ENCODE measurements at regions not wholly inside any gene's neighbourhood (a gene's known extent, or its start where the extent isn't known, plus 50 kb on each side); places are given as distances from the start of the nearest gene placed in this dataset.
"Not testable (repeated sequence)": the region's sequence is repeated elsewhere in the genome, so short reads cannot be mapped to it uniquely, and the experiment has no call there.

DNA sequence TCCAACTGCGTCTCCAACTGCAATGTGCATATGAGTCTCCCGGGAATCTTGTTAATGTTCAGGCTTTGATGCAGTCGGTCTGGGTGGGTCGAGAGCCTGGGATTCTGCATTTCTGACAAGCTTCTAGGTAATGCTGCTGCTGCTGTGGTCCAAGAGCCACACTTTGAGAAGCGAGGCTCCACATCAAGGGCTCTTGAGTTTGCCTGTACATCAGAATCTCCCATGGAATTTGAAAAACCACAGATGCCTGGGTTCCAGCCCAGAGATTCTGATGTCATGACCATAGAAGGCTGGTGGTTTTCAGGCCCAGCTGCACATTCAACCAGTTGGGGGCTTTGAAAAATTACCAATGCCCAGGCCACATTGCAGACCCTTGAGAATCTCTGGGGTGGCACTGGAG lies 93.9 kb upstream of the TARDBP start:
- no peak overlapping the region for H3K14ac ChIP-seq (ENCODE audit: low read length in 2 of 2)
- H2BK5ac ChIP-seq (ENCODE audit: low read depth, low read length, poor library complexity, severe bottlenecking), result no peak overlapping the region
- H3K4ac ChIP-seq (ENCODE audit: low read depth in 1 of 2, low read length in 2 of 2), result no peak overlapping the region
- H4K91ac ChIP-seq (ENCODE audit: low read length), result no peak overlapping the region
- no peak overlapping the region for H3K9ac ChIP-seq (ENCODE audit: low read length)
- no peaks in the 10 kb centered on the region for H3K36me3 ChIP-seq (ENCODE audit: control insufficient read depth in 1 of 2, insufficient read depth in 2 of 2, low read depth in 1 of 2, low read length in 2 of 2)
- H3K27me3 ChIP-seq (ENCODE audit: control insufficient read depth in 1 of 2, insufficient read depth in 1 of 2, low read length in 2 of 2), result peaks cover 39 to 62% of the 10 kb centered on the region in 2 experiments
- no peak overlapping the region for H2BK120ac ChIP-seq (ENCODE audit: low read depth, low read length)
- H3K4me1 ChIP-seq (ENCODE audit: control insufficient read depth, insufficient read depth, low read depth, low read length), result peaks cover 7% of the 10 kb centered on the region
- no peak overlapping the region for H3K27ac ChIP-seq (ENCODE audit: low read length, poor library complexity, severe bottlenecking)
- H2AK5ac ChIP-seq (ENCODE audit: low read length, severe bottlenecking), result no peak overlapping the region
- no peaks in the 10 kb centered on the region for H3K79me1 ChIP-seq (replicated peaks; ENCODE audit: low read length, poor library complexity, severe bottlenecking)
- no peak overlapping the region for H3K18ac ChIP-seq (ENCODE audit: low read depth in 1 of 2, low read length in 2 of 2)
- no peak overlapping the region for H2BK15ac ChIP-seq (ENCODE audit: low read depth, poor library complexity, severe bottlenecking)
- WGBS, result 79% methylated on average over 5 of the region's 5 CpGs
- H4K8ac ChIP-seq (ENCODE audit: low read length), result no peak overlapping the region
- no peak overlapping the region for H3K4me3 ChIP-seq (ENCODE audit: insufficient read depth in 1 of 2, low read depth in 1 of 2, low read length in 2 of 2)
- peaks cover 3% of the 10 kb centered on the region for H3K9me3 ChIP-seq (ENCODE audit: control insufficient read depth, low read length)
- no peak overlapping the region for H2AFZ ChIP-seq (ENCODE audit: low read depth, low read length)
- H3K4me2 ChIP-seq (ENCODE audit: low read length, poor library complexity, severe bottlenecking), result no peak overlapping the region
- no peak overlapping the region for H3K23ac ChIP-seq (ENCODE audit: low read length in 2 of 2)
- H2BK12ac ChIP-seq (ENCODE audit: low read length in 2 of 2), result no peak overlapping the region
- DNase-seq, result no peak

DNA sequence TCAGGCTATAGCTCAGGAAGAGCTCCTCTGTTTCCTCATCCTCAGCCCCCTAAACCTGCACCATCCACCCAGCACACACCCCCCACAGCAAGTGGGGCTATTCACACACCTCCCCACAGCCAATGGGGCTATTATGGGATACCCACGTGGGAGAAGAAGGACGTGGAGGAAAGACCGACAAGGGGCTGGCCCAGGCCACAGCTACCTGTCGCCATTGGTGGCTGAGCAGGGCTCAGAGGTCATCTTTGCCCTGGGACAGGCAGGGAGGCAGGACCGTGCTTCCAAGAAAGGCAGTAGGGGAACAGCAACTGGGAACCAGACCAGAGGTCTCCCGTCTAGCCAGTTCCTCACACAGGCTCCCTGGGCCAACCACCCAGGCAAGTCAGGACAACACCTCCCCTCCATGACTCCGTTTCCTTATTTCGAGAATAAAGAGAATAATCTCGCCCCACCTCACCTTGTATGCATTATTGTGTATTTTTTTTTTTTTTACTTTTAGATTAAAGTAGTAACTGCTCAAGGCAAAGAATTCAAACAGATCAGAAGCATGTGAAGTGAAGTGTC lies 92.3 kb upstream of the TARDBP start:
- no peak for DNase-seq
- Histone ChIP-seq H2BK5ac (ENCODE audit: low read depth, low read length, poor library complexity, severe bottlenecking) (no peak overlapping the region), H3K4me3 (ENCODE audit: insufficient read depth in 1 of 2, low read depth in 1 of 2, low read length in 2 of 2) (no peak overlapping the region), H3K27ac (ENCODE audit: low read length, poor library complexity, severe bottlenecking) (no peak overlapping the region), H3K23ac (ENCODE audit: low read length in 2 of 2) (no peak overlapping the region), H3K9me3 (ENCODE audit: control insufficient read depth, low read length) (peaks cover 6% of the 10 kb centered on the region), H2AFZ (ENCODE audit: low read depth, low read length) (no peak overlapping the region), H3K27me3 (ENCODE audit: control insufficient read depth in 1 of 2, insufficient read depth in 1 of 2, low read length in 2 of 2) (peaks cover 27 to 53% of the 10 kb centered on the region in 2 experiments), H3K18ac (ENCODE audit: low read depth in 1 of 2, low read length in 2 of 2) (no peak overlapping the region), H4K8ac (ENCODE audit: low read length) (no peak overlapping the region), H2BK15ac (ENCODE audit: low read depth, poor library complexity, severe bottlenecking) (no peak overlapping the region), H2AK5ac (ENCODE audit: low read length, severe bottlenecking) (no peak overlapping the region), H3K79me1 (replicated peaks; ENCODE audit: low read length, poor library complexity, severe bottlenecking) (no peaks in the 10 kb centered on the region), H2BK12ac (ENCODE audit: low read length in 2 of 2) (no peak overlapping the region), H3K4me2 (ENCODE audit: low read length, poor library complexity, severe bottlenecking) (no peak overlapping the region), H2BK120ac (ENCODE audit: low read depth, low read length) (no peak overlapping the region), H4K91ac (ENCODE audit: low read length) (no peak overlapping the region), H3K9ac (ENCODE audit: low read length) (no peak overlapping the region), H3K4me1 (ENCODE audit: control insufficient read depth, insufficient read depth, low read depth, low read length) (peaks cover 7% of the 10 kb centered on the region), H3K36me3 (ENCODE audit: control insufficient read depth in 1 of 2, insufficient read depth in 2 of 2, low read depth in 1 of 2, low read length in 2 of 2) (no peaks in the 10 kb centered on the region), H3K4ac (ENCODE audit: low read depth in 1 of 2, low read length in 2 of 2) (no peak overlapping the region), H3K14ac (ENCODE audit: low read length in 2 of 2) (no peak overlapping the region)
- WGBS, result 84% methylated on average over 6 of the region's 9 CpGs

- not testable (repeated sequence) for H2AFZ ChIP-seq (ENCODE audit: low read depth, low read length); H3K4ac ChIP-seq (ENCODE audit: low read depth in 1 of 2, low read length in 2 of 2); H3K4me3 ChIP-seq (ENCODE audit: insufficient read depth in 1 of 2, low read depth in 1 of 2, low read length in 2 of 2); H2BK15ac ChIP-seq (ENCODE audit: low read depth, poor library complexity, severe bottlenecking); H3K36me3 ChIP-seq (ENCODE audit: control insufficient read depth in 1 of 2, insufficient read depth in 2 of 2, low read depth in 1 of 2, low read length in 2 of 2); H3K23ac ChIP-seq (ENCODE audit: low read length in 2 of 2); H3K27ac ChIP-seq (ENCODE audit: low read length, poor library complexity, severe bottlenecking); H2BK120ac ChIP-seq (ENCODE audit: low read depth, low read length); H4K8ac ChIP-seq (ENCODE audit: low read length); H2BK12ac ChIP-seq (ENCODE audit: low read length in 2 of 2); H2BK5ac ChIP-seq (ENCODE audit: low read depth, low read length, poor library complexity, severe bottlenecking); H2AK5ac ChIP-seq (ENCODE audit: low read length, severe bottlenecking); H3K79me1 ChIP-seq (replicated peaks; ENCODE audit: low read length, poor library complexity, severe bottlenecking); H3K18ac ChIP-seq (ENCODE audit: low read depth in 1 of 2, low read length in 2 of 2); H3K9ac ChIP-seq (ENCODE audit: low read length); DNase-seq; H3K4me2 ChIP-seq (ENCODE audit: low read length, poor library complexity, severe bottlenecking); H3K9me3 ChIP-seq (ENCODE audit: control insufficient read depth, low read length); H4K91ac ChIP-seq (ENCODE audit: low read length); H3K14ac ChIP-seq (ENCODE audit: low read length in 2 of 2); H3K4me1 ChIP-seq (ENCODE audit: control insufficient read depth, insufficient read depth, low read depth, low read length)
- WGBS, result 89% methylated on average over 8 of the region's 8 CpGs
- H3K27me3 ChIP-seq (ENCODE audit: control insufficient read depth in 1 of 2, insufficient read depth in 1 of 2, low read length in 2 of 2), result peaks cover 16 to 44% of the 10 kb centered on the region in 2 experiments
These were observed 90.0 kb upstream of the TARDBP start for GRCh38 chr1:10922315-10923060.

DNA sequence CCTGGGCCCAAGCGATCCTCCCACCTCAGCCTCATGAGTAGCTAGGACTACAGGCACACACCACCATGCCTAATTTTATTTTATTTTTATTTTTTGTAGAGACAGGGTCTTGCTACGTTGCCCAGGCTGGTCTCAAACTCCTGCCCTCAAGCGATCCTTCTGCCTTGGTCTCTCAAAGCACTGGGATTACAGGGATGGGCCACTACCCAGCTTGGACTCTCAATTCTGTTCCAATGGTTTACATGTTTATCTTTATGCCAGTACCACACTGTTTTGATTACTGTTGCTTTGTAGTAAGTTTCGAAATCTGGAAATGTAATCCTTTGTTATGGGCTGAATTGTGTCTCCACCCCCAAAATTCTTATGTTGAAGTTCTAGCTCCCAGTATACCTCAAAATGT lies 88.4 kb upstream of the TARDBP start:
- H3K23ac ChIP-seq (ENCODE audit: low read length in 2 of 2), result no peak overlapping the region
- peaks cover 14% of the 10 kb centered on the region for H3K9me3 ChIP-seq (ENCODE audit: control insufficient read depth, low read length)
- H3K14ac ChIP-seq (ENCODE audit: low read length in 2 of 2), result no peak overlapping the region
- H3K18ac ChIP-seq (ENCODE audit: low read depth in 1 of 2, low read length in 2 of 2), result no peak overlapping the region
- DNase-seq, result no peak
- no peak overlapping the region for H3K27ac ChIP-seq (ENCODE audit: low read length, poor library complexity, severe bottlenecking)
- no peaks in the 10 kb centered on the region for H3K36me3 ChIP-seq (ENCODE audit: control insufficient read depth in 1 of 2, insufficient read depth in 2 of 2, low read depth in 1 of 2, low read length in 2 of 2)
- no peak overlapping the region for H4K8ac ChIP-seq (ENCODE audit: low read length)
- no peak overlapping the region for H2BK12ac ChIP-seq (ENCODE audit: low read length in 2 of 2)
- H3K4me3 ChIP-seq (ENCODE audit: insufficient read depth in 1 of 2, low read depth in 1 of 2, low read length in 2 of 2), result no peak overlapping the region
- H2AFZ ChIP-seq (ENCODE audit: low read depth, low read length), result no peak overlapping the region
- no peak overlapping the region for H3K4me2 ChIP-seq (ENCODE audit: low read length, poor library complexity, severe bottlenecking)
- no peak overlapping the region for H3K9ac ChIP-seq (ENCODE audit: low read length)
- no peaks in the 10 kb centered on the region for H3K79me1 ChIP-seq (replicated peaks; ENCODE audit: low read length, poor library complexity, severe bottlenecking)
- 81% methylated on average over 3 of the region's 4 CpGs for WGBS
- peaks cover 2% of the 10 kb centered on the region for H3K4me1 ChIP-seq (ENCODE audit: control insufficient read depth, insufficient read depth, low read depth, low read length)
- no peak overlapping the region for H2BK15ac ChIP-seq (ENCODE audit: low read depth, poor library complexity, severe bottlenecking)
- H4K91ac ChIP-seq (ENCODE audit: low read length), result no peak overlapping the region
- H3K4ac ChIP-seq (ENCODE audit: low read depth in 1 of 2, low read length in 2 of 2), result no peak overlapping the region
- no peak overlapping the region for H2AK5ac ChIP-seq (ENCODE audit: low read length, severe bottlenecking)
- no peak overlapping the region for H2BK5ac ChIP-seq (ENCODE audit: low read depth, low read length, poor library complexity, severe bottlenecking)
- peaks cover 4 to 31% of the 10 kb centered on the region in 2 experiments for H3K27me3 ChIP-seq (ENCODE audit: control insufficient read depth in 1 of 2, insufficient read depth in 1 of 2, low read length in 2 of 2)
- no peak overlapping the region for H2BK120ac ChIP-seq (ENCODE audit: low read depth, low read length)
